H7 (cell line): ENCODE measurements at regions not wholly inside any gene's neighbourhood (a gene's known extent, or its start where the extent isn't known, plus 50 kb on each side); places are given as distances from the start of the nearest gene placed in this dataset.
"Not testable (repeated sequence)": the region's sequence is repeated elsewhere in the genome, so short reads cannot be mapped to it uniquely, and the experiment has no call there.

ENCODE experiments used
- DNase-seq: peaks from one replicate; pipeline ENCODE4 v3.0.0; 2012
- H3K27me3 ChIP-seq: 2 replicates; pipeline ENCODE4 v1.6.0; 2011; ENCODE audit warnings: mild to moderate bottlenecking, low read length; ENCODE audit not compliant: control insufficient read depth, insufficient read depth
- H3K36me3 ChIP-seq: replicated peaks from 2 replicates; pipeline ENCODE4 v1.5.1; 2011; ENCODE audit warnings: low read length; ENCODE audit not compliant: control insufficient read depth, insufficient read depth
- H3K4me3 ChIP-seq: 2 replicates; pipeline ENCODE4 v1.5.1; 2011; ENCODE audit warnings: low read depth, mild to moderate bottlenecking, control low read depth, low read length, moderate library complexity; ENCODE audit not compliant: insufficient read depth

DNA sequence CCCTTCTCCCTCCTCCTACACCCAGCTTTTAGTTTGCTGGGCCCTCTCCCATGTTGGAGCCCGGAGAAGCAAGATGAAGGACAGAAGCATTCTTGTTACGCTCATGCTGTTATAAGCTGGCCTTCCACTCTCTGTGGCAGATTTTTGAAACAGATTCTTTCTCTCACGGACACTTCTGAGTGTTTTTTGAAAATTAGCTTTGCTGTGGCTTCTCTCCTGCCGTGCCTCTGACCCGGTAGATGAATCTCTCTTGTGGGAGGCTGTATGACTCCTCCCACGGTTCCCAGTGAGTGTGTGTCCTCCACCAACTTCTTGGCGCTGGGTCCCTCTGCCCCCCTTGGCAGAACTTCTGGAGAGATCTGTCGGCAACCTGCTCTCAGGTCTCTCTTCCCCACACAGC lies 269.3 kb upstream of the MYT1L start:
- Histone ChIP-seq H3K36me3 (no peaks in the 10 kb centered on the region), H3K27me3 (no peaks in the 10 kb centered on the region), H3K4me3 (no peak overlapping the region)
- DNase-seq: no peak

- Histone ChIP-seq H3K36me3 (no peaks in the 10 kb centered on the region), H3K4me3 (no peak overlapping the region), H3K27me3 (no peaks in the 10 kb centered on the region)
- no peak for DNase-seq
Observed at GRCh38 chr2:2599441-2599840, 268.4 kb upstream of the MYT1L start.

GRCh38 chr2:2597712-2598111 lies 266.6 kb upstream of the MYT1L start:
- no peak overlapping the region for H3K4me3 ChIP-seq
- H3K36me3 ChIP-seq: no peaks in the 10 kb centered on the region
- no peaks in the 10 kb centered on the region for H3K27me3 ChIP-seq
- no peak for DNase-seq

GRCh38 chr2:2591542-2591940 lies 260.5 kb upstream of the MYT1L start:
- Histone ChIP-seq H3K4me3 (no peak overlapping the region), H3K27me3 (no peaks in the 10 kb centered on the region), H3K36me3 (no peaks in the 10 kb centered on the region)
- DNase-seq: no peak

- no peaks in the 10 kb centered on the region for H3K27me3 ChIP-seq
- no peaks in the 10 kb centered on the region for H3K36me3 ChIP-seq
- DNase-seq: no peak
- H3K4me3 ChIP-seq: no peak overlapping the region
Observed at GRCh38 chr2:2590841-2591541, 259.9 kb upstream of the MYT1L start.

GRCh38 chr2:2590141-2590540 lies 259.1 kb upstream of the MYT1L start:
- Histone ChIP-seq H3K36me3 (no peaks in the 10 kb centered on the region), H3K27me3 (no peaks in the 10 kb centered on the region), H3K4me3 (no peak overlapping the region)
- DNase-seq: no peak

GRCh38 chr2:2588777-2589176 lies 257.7 kb upstream of the MYT1L start:
- Histone ChIP-seq H3K27me3 (no peaks in the 10 kb centered on the region), H3K36me3 (no peaks in the 10 kb centered on the region), H3K4me3 (no peak overlapping the region)
- DNase-seq: no peak

- DNase-seq: no peak
- Histone ChIP-seq H3K36me3 (no peaks in the 10 kb centered on the region), H3K27me3 (no peaks in the 10 kb centered on the region), H3K4me3 (no peak overlapping the region)
Observed at GRCh38 chr2:2587354-2587753, 256.3 kb upstream of the MYT1L start.

DNA sequence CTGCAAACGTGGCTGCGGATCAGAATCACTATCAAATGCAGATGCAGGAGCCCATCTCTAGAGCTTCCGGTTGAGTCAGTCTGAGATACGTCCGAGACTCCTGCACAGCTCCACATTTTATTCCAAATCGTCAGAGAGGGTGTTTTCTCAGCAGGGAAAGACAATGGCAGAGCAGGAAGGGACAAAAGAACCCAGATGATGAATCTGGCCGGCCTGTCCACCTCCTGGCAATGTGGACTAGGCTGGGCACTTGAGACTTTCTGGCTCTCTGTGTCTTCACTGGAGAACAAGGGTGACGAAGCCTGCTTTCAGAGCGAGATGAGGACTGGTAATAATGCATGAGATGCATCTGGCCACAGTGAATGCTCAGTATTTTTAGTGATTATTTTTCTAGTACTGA lies 255.9 kb upstream of the MYT1L start:
- Histone ChIP-seq H3K4me3 (no peak overlapping the region), H3K36me3 (no peaks in the 10 kb centered on the region), H3K27me3 (no peaks in the 10 kb centered on the region)
- DNase-seq: no peak

GRCh38 chr2:2586068-2586776 lies 255.1 kb upstream of the MYT1L start:
- Histone ChIP-seq H3K36me3 (no peaks in the 10 kb centered on the region), H3K4me3 (no peak overlapping the region), H3K27me3 (no peaks in the 10 kb centered on the region)
- DNase-seq: peak; percentile 42

GRCh38 chr2:2582998-2583545 lies 252.0 kb upstream of the MYT1L start:
- DNase-seq: no peak
- Histone ChIP-seq H3K27me3 (no peaks in the 10 kb centered on the region), H3K4me3 (no peak overlapping the region), H3K36me3 (no peaks in the 10 kb centered on the region)

DNA sequence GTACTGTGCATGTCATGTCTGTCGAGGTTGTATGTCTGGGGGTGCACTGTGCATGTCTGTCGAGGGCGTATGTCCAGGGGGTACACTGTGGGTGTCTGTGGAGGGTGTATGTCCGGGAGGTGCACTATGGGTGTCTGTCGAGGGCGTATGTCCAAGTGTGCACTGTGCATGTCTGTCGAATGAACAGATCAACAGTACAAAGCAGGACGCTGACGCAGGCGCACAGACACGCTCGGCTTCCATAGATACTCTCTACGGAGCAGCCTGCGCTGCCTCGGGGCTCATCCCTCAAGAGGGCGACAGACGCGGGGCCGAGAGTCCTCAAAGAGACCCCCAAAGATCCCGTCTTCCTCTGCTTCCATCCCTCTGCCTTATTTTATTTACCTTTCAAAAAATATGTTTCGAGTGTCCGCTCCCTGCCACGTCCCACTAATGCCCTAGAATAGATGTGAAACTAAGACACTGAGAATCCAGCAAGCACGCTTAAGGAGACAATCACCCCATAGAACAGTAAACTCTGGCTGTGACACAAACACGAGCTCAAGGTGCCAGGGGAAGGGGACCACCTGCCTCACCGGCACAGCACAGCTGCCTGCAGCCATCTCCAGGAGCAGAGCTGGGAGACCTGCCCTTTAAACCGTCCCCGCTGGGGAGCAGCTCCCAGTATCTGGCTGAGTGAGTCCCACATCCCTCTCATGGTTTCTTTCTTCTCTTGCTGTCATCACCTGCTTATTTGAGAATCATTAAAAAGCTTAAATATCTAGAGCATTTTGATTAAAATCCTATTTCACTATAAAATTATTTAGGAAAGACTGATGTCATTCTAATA lies 250.5 kb upstream of the MYT1L start:
- Histone ChIP-seq H3K27me3 (no peaks in the 10 kb centered on the region), H3K36me3 (no peaks in the 10 kb centered on the region), H3K4me3 (no peak overlapping the region)
- no peak for DNase-seq

DNA sequence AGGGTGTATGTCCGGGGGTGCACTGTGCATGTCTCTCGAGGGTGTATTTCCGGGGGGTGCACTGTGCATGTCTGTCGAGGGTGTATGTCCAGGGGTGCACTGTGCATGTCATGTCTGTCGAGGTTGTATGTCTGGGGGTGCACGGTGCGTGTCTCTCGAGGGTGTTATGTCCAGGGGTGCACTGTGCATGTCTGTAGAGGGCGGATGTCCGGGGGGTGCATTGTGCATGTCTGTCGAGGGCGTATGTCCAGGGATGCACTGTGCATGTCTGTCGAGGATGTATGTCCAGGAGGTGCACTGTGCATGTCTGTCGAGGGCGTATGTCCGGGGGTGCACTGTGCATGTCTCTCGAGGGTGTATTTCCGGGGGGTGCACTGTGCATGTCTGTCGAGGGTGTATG lies 249.8 kb upstream of the MYT1L start:
- H3K4me3 ChIP-seq, DNase-seq, H3K36me3 ChIP-seq, H3K27me3 ChIP-seq: not testable (repeated sequence)

DNA sequence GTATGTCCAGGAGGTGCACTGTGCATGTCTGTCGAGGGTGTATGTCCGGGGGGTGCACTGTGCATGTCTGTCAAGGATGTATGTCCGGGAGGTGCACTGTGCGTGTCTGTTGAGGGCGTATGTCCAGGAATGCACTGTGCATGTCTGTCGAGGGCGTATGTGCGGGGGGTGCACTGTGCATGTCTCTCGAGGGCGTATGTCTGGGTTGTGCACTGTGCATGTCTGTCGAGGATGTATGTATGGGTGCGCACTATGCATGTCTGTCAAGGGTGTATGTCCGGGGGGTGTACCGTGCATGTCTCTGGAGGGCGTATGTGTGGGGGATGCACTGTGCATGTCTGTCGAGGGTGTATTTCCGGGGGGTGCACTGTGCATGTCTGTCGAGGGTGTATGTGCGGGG lies 249.3 kb upstream of the MYT1L start:
- Histone ChIP-seq H3K4me3 (no peak overlapping the region), H3K36me3 (no peaks in the 10 kb centered on the region), H3K27me3 (no peaks in the 10 kb centered on the region)
- DNase-seq: no peak

GRCh38 chr2:2579814-2580213 lies 248.7 kb upstream of the MYT1L start:
- H3K36me3 ChIP-seq: no peaks in the 10 kb centered on the region
- no peak for DNase-seq
- H3K4me3 ChIP-seq: no peak overlapping the region
- H3K27me3 ChIP-seq: no peaks in the 10 kb centered on the region
